Stimulated activated CD4-positive, alpha-beta T cell treated with anti-CD3 and anti-CD28 coated beads, Interleukin-4, amount 100 ng/mL, for 1 hour (primary cell): ENCODE measurements at regions not wholly inside any gene's neighbourhood (a gene's known extent, or its start where the extent isn't known, plus 50 kb on each side); places are given as distances from the start of the nearest gene placed in this dataset.

ENCODE experiments used
- DNase-seq: peaks from one replicate; pipeline ENCODE4 v3.0.0-alpha.2; 2020

- no peak for DNase-seq
Observed at GRCh38 chr13:30105381-30105780, 202.0 kb downstream of the KATNAL1 start.

- no peak for DNase-seq
Observed at GRCh38 chr13:30103161-30103840, 204.1 kb downstream of the KATNAL1 start.

GRCh38 chr13:30100226-30100625 lies 207.1 kb downstream of the KATNAL1 start:
- no peak for DNase-seq

GRCh38 chr13:30097701-30098100 lies 209.7 kb downstream of the KATNAL1 start:
- no peak for DNase-seq

- DNase-seq: no peak
Observed at GRCh38 chr13:30097089-30097488, 210.3 kb downstream of the KATNAL1 start.

- DNase-seq: no peak
Observed at GRCh38 chr13:30094015-30094414, 213.3 kb downstream of the KATNAL1 start.

- no peak for DNase-seq
Observed at GRCh38 chr13:30093236-30093635, 214.1 kb downstream of the KATNAL1 start.

- no peak for DNase-seq
Observed at GRCh38 chr13:30091691-30092090, 215.7 kb downstream of the KATNAL1 start.

- DNase-seq: no peak
Observed at GRCh38 chr13:30091035-30091434, 216.3 kb downstream of the KATNAL1 start.

- no peak for DNase-seq
Observed at GRCh38 chr13:30088312-30088855, 219.0 kb downstream of the KATNAL1 start.

- DNase-seq: no peak
Observed at GRCh38 chr13:30085087-30085486, 222.3 kb downstream of the KATNAL1 start.

- DNase-seq: no peak
Observed at GRCh38 chr13:30082391-30082790, 225.0 kb downstream of the KATNAL1 start.

- no peak for DNase-seq
Observed at GRCh38 chr13:30081331-30081730, 226.0 kb downstream of the KATNAL1 start.

- DNase-seq: no peak
Observed at GRCh38 chr13:30079501-30079900, 227.8 kb downstream of the KATNAL1 start.

- no peak for DNase-seq
Observed at GRCh38 chr13:30078059-30078458, 227.6 kb upstream of the UBL3 start.

GRCh38 chr13:30077240-30077735 lies 226.9 kb upstream of the UBL3 start:
- DNase-seq: no peak

- DNase-seq: no peak
Observed at GRCh38 chr13:30074955-30075614, 224.7 kb upstream of the UBL3 start.

- no peak for DNase-seq
Observed at GRCh38 chr13:30074431-30074830, 224.0 kb upstream of the UBL3 start.

- no peak for DNase-seq
Observed at GRCh38 chr13:30072818-30073186, 222.4 kb upstream of the UBL3 start.

GRCh38 chr13:30071969-30072817 lies 221.8 kb upstream of the UBL3 start:
- no peak for DNase-seq

- no peak for DNase-seq
Observed at GRCh38 chr13:30065181-30065580, 214.8 kb upstream of the UBL3 start.

- no peak for DNase-seq
Observed at GRCh38 chr13:30063892-30064291, 213.5 kb upstream of the UBL3 start.

GRCh38 chr13:30061217-30061616 lies 210.8 kb upstream of the UBL3 start:
- no peak for DNase-seq
